ENCODE measurements at regions not wholly inside any gene's neighbourhood (a gene's known extent, or its start where the extent isn't known, plus 50 kb on each side); places are given as distances from the start of the nearest gene placed in this dataset.

- no peak for TF ChIP-seq CTCF (IDR thresholded peaks at IDR 0.05)
- H3K4me3 Mint-ChIP-seq (ENCODE audit: unreplicated experiment), result no peak overlapping the region
- H3K27me3 Mint-ChIP-seq (ENCODE audit: low read depth), result peaks cover 49% of the 10 kb centered on the region
- H3K36me3 Mint-ChIP-seq (ENCODE audit: low read depth), result no peaks in the 10 kb centered on the region
- no peaks in the 10 kb centered on the region for H3K4me1 Mint-ChIP-seq (ENCODE audit: low read depth)
- no peaks in the 10 kb centered on the region for H3K9me3 Mint-ChIP-seq (ENCODE audit: low read depth)
- H3K27ac Mint-ChIP-seq (ENCODE audit: unreplicated experiment), result no peak overlapping the region
- no peak for DNase-seq (ENCODE audit: low spot score)
Measured at GRCh38 chr16:82260212-82260795, 90.3 kb upstream of the MPHOSPH6 start.

- TF ChIP-seq CTCF (IDR thresholded peaks at IDR 0.05), result no peak
- Mint-ChIP-seq H3K27me3 (ENCODE audit: low read depth) (peaks cover 48% of the 10 kb centered on the region), H3K27ac (ENCODE audit: unreplicated experiment) (no peak overlapping the region), H3K4me3 (ENCODE audit: unreplicated experiment) (no peak overlapping the region), H3K4me1 (ENCODE audit: low read depth) (no peaks in the 10 kb centered on the region), H3K9me3 (ENCODE audit: low read depth) (no peaks in the 10 kb centered on the region), H3K36me3 (ENCODE audit: low read depth) (no peaks in the 10 kb centered on the region)
- no peak for DNase-seq (ENCODE audit: low spot score)
Measured at GRCh38 chr16:82259731-82260130, 89.7 kb upstream of the MPHOSPH6 start.

DNA sequence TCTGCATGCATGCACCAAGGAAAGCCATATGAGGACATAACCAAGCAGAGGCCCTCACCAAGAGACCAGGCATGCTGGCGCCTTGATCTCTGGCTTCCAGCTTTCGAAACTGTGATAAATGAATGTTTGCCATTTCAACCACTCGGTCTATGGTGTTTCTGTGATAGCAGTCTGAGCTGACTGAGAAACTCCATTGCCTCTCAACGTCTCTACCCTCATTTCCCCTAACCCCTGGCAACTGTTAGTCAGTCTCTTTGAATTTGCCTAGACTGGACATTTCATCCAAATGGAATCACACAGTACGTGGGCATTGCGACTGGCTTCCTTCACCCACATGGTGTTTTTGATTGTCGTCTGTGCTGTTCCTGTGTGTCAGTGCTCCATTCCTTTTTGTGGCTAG is 88.0 kb upstream of the MPHOSPH6 start:
- H3K9me3 Mint-ChIP-seq (ENCODE audit: low read depth), result no peaks in the 10 kb centered on the region
- H3K4me1 Mint-ChIP-seq (ENCODE audit: low read depth), result no peaks in the 10 kb centered on the region
- H3K36me3 Mint-ChIP-seq (ENCODE audit: low read depth), result no peaks in the 10 kb centered on the region
- peaks cover 45% of the 10 kb centered on the region for H3K27me3 Mint-ChIP-seq (ENCODE audit: low read depth)
- H3K27ac Mint-ChIP-seq (ENCODE audit: unreplicated experiment), result no peak overlapping the region
- no peak for TF ChIP-seq CTCF (IDR thresholded peaks at IDR 0.05)
- H3K4me3 Mint-ChIP-seq (ENCODE audit: unreplicated experiment), result no peak overlapping the region
- no peak for DNase-seq (ENCODE audit: low spot score)

DNA sequence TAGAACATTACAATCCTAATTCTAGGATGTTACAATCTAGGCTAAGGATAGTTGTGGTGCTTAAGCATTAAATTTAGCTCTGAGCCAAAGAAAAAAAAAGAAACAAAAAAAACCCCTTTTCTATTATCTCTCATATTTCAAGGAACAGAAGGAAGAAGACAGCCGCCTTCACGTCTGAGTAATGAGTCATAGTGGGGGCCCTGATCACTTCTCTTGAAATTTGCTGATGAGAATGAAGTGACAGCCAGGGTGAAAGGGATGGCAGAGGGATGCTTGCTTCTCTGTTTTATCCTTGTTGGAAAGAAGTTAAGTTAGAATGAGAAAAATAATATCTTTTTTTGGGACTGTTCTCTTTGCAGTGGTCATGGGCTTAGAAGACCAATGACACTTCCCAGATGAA is 82.6 kb upstream of the MPHOSPH6 start:
- TF ChIP-seq CTCF (IDR thresholded peaks at IDR 0.05), result no peak
- no peak overlapping the region for H3K4me3 Mint-ChIP-seq (ENCODE audit: unreplicated experiment)
- H3K36me3 Mint-ChIP-seq (ENCODE audit: low read depth), result no peaks in the 10 kb centered on the region
- no peaks in the 10 kb centered on the region for H3K4me1 Mint-ChIP-seq (ENCODE audit: low read depth)
- peaks cover 25% of the 10 kb centered on the region for H3K27me3 Mint-ChIP-seq (ENCODE audit: low read depth)
- H3K27ac Mint-ChIP-seq (ENCODE audit: unreplicated experiment), result no peak overlapping the region
- no peak for DNase-seq (ENCODE audit: low spot score)
- H3K9me3 Mint-ChIP-seq (ENCODE audit: low read depth), result peaks cover 8% of the 10 kb centered on the region

GRCh38 chr16:82248677-82249076 is 78.7 kb upstream of the MPHOSPH6 start:
- TF ChIP-seq CTCF (IDR thresholded peaks at IDR 0.05), result no peak
- DNase-seq (ENCODE audit: low spot score), result no peak
- H3K9me3 Mint-ChIP-seq (ENCODE audit: low read depth), result peaks cover 15% of the 10 kb centered on the region
- H3K36me3 Mint-ChIP-seq (ENCODE audit: low read depth), result no peaks in the 10 kb centered on the region
- no peak overlapping the region for H3K27ac Mint-ChIP-seq (ENCODE audit: unreplicated experiment)
- no peak overlapping the region for H3K4me3 Mint-ChIP-seq (ENCODE audit: unreplicated experiment)
- H3K4me1 Mint-ChIP-seq (ENCODE audit: low read depth), result no peaks in the 10 kb centered on the region
- peaks cover 18% of the 10 kb centered on the region for H3K27me3 Mint-ChIP-seq (ENCODE audit: low read depth)

Data from chondrocyte (in vitro differentiated cells).